D721Med (cell line): ENCODE measurements at regions not wholly inside any gene's neighbourhood (a gene's known extent, or its start where the extent isn't known, plus 50 kb on each side); places are given as distances from the start of the nearest gene placed in this dataset.
"Not testable (repeated sequence)": the region's sequence is repeated elsewhere in the genome, so short reads cannot be mapped to it uniquely, and the experiment has no call there.

Experiments
- DNase-seq: peaks from one replicate; pipeline ENCODE4 v3.0.0; 2011; ENCODE audit warnings: low spot score; ENCODE audit not compliant: insufficient read length
- FAIRE-seq: peaks from 2 replicates; lab custom pipeline; 2011; peaks lifted over from hg19 to GRCh38; lab: Jason Lieb, UNC
- CTCF ChIP-seq: IDR thresholded peaks from 2 replicates; pipeline ENCODE4 v1.5.1; 2012; ENCODE audit warnings: mild to moderate bottlenecking, control low read depth; ENCODE audit not compliant: insufficient read depth; ENCODE audit errors: missing control alignments

GRCh38 chr2:226295681-226296080 is 503.9 kb downstream of the IRS1 start:
- no peak for FAIRE-seq
- no peak for TF ChIP-seq CTCF
- no peak for DNase-seq

GRCh38 chr2:226295123-226295522 is 504.5 kb downstream of the IRS1 start:
- TF ChIP-seq CTCF = no peak
- peak; percentile 16 for FAIRE-seq
- DNase-seq = no peak

GRCh38 chr2:226291281-226291680 is 508.3 kb downstream of the IRS1 start:
- not testable (repeated sequence) for FAIRE-seq

GRCh38 chr2:226286916-226287315 is 512.7 kb downstream of the IRS1 start:
- FAIRE-seq (no peak), DNase-seq (no peak)
- no peak for TF ChIP-seq CTCF

More at GRCh38 chr2:226291281-226291680, 508.3 kb downstream of the IRS1 start:
- DNase-seq = not testable (repeated sequence)

GRCh38 chr2:226283796-226284195 is 515.8 kb downstream of the IRS1 start:
- DNase-seq = no peak
- peak; percentile 53 for FAIRE-seq
- TF ChIP-seq CTCF = no peak

GRCh38 chr2:226282151-226282550 is 517.5 kb downstream of the IRS1 start:
- DNase-seq (no peak), FAIRE-seq (no peak)
- no peak for TF ChIP-seq CTCF

- DNase-seq, FAIRE-seq: not testable (repeated sequence)
Observed at GRCh38 chr2:226280136-226280535, 519.5 kb downstream of the IRS1 start.

GRCh38 chr2:226275215-226275614 is 524.4 kb downstream of the IRS1 start:
- no peak for TF ChIP-seq CTCF
- DNase-seq = no peak
- peak; percentile 84 for FAIRE-seq
